SK-N-SH (cell line): ENCODE measurements at regions not wholly inside any gene's neighbourhood (a gene's known extent, or its start where the extent isn't known, plus 50 kb on each side); places are given as distances from the start of the nearest gene placed in this dataset.

Source experiments
- CTCF ChIA-PET: fragments of 300-600, 350-600 bp; formaldehyde crosslinking; extraction: SDS; loops from one replicate; lab custom pipeline; 2021; lab: Yijun Ruan, JAX
- POLR2A ChIA-PET: fragments of 350-600 bp; sonication (Branson Sonifier 250); formaldehyde crosslinking; extraction: SDS; loops from one replicate; lab custom pipeline; 2020; ENCODE audit warnings: antibody characterized with exemption, inconsistent platforms; lab: Yijun Ruan, JAX
- DNase-seq: peaks from one replicate; pipeline ENCODE4 v3.0.0; 2012
- H2AFZ ChIP-seq: fragments of 200-600 bp; sonication (generic); 2 replicates; pipeline ENCODE4 v1.8.1; 2016; ENCODE audit warnings: antibody characterized with exemption, mild to moderate bottlenecking, low read depth
- H3F3A ChIP-seq: fragments of 200-600 bp; sonication (generic); replicated peaks from 2 replicates; pipeline ENCODE3; 2016; ENCODE audit warnings: antibody characterized with exemption, mild to moderate bottlenecking; ENCODE audit not compliant: insufficient read depth
- H3K27ac ChIP-seq, 2 experiments: fragments of 200-500 bp in 1 of 2; fragments of 200-600 bp in 1 of 2; sonication (Bioruptor generic) in 1 of 2; sonication (generic), shearing (Covaris generic) in 1 of 2; 2 replicates each; pipeline versions ENCODE4 v1.5.1 to v1.6.1; 2014 to 2016; ENCODE audit warnings: low read depth in 2 of 2, inconsistent platforms in 1 of 2, low read length in 1 of 2, mild to moderate bottlenecking in 1 of 2, mixed read lengths in 1 of 2
- H3K27me3 ChIP-seq: fragments of 200-600 bp; sonication (generic), shearing (Covaris generic); 2 replicates; pipeline ENCODE4 v1.6.1; 2016; ENCODE audit warnings: mixed run types; ENCODE audit not compliant: insufficient read depth
- H3K36me3 ChIP-seq, 2 experiments: fragments of 200-500 bp in 1 of 2; fragments of 200-600 bp in 1 of 2; sonication (Bioruptor generic) in 1 of 2; sonication (generic) in 1 of 2; replicated peaks in 1 of 2; 2 replicates each; pipeline versions ENCODE3 to v1.5.1; 2014 to 2016; ENCODE audit warnings: low read length in 1 of 2, mild to moderate bottlenecking in 1 of 2; ENCODE audit not compliant: insufficient read depth in 2 of 2, control insufficient read depth in 1 of 2
- H3K4me1 ChIP-seq, 2 experiments: fragments of 200-500 bp in 1 of 2; fragments of 200-600 bp in 1 of 2; sonication (Bioruptor generic) in 1 of 2; sonication (generic), shearing (Covaris generic) in 1 of 2; 2 replicates each; pipeline versions ENCODE4 v1.5.1 to v1.6.1; 2014 to 2016; ENCODE audit warnings: low read depth in 1 of 2, low read length in 1 of 2, mixed run types in 1 of 2; ENCODE audit not compliant: insufficient read depth in 2 of 2, control insufficient read depth in 1 of 2
- H3K4me2 ChIP-seq: fragments of 200-600 bp; sonication (generic), shearing (Covaris generic); 2 replicates; pipeline ENCODE4 v1.6.1; 2017; ENCODE audit warnings: mixed run types
- H3K4me3 ChIP-seq, 2 experiments: fragments of 200-500 bp in 1 of 2; fragments of 200-600 bp in 1 of 2; sonication (Bioruptor generic) in 1 of 2; sonication (generic), shearing (Covaris generic) in 1 of 2; 2 replicates each; pipeline versions ENCODE4 v1.5.1 to v1.8.1; 2014 to 2016; ENCODE audit warnings: low read depth in 2 of 2, inconsistent platforms in 1 of 2, low read length in 1 of 2, mild to moderate bottlenecking in 1 of 2, mixed read lengths in 1 of 2, moderate library complexity in 1 of 2
- H3K79me2 ChIP-seq: fragments of 200-600 bp; sonication (generic); 2 replicates; pipeline ENCODE4 v1.8.1; 2017; ENCODE audit warnings: mild to moderate bottlenecking; ENCODE audit not compliant: insufficient read depth
- H3K9ac ChIP-seq: fragments of 200-600 bp; sonication (generic); 2 replicates; pipeline ENCODE4 v1.6.1; 2017; ENCODE audit warnings: mixed run types
- H3K9me2 ChIP-seq: fragments of 200-600 bp; sonication (generic); 2 replicates; pipeline ENCODE4 v1.6.1; 2017; ENCODE audit warnings: mixed run types
- H3K9me3 ChIP-seq: fragments of 200-600 bp; sonication (generic); 2 replicates; pipeline ENCODE4 v1.6.1; 2017; ENCODE audit warnings: mixed run types, mild to moderate bottlenecking, moderate library complexity
- H4K20me1 ChIP-seq: fragments of 200-600 bp; sonication (generic); 2 replicates; pipeline ENCODE4 v1.6.1; 2017; ENCODE audit warnings: mild to moderate bottlenecking, mixed run types; ENCODE audit not compliant: insufficient read depth
- CHD2 ChIP-seq: fragments of 150-350 bp; IDR thresholded peaks from 2 replicates; pipeline ENCODE4 v1.6.1; 2018; ENCODE audit warnings: low read length; ENCODE audit not compliant: partially characterized antibody
- EP300 ChIP-seq, 2 experiments: IDR thresholded peaks; 2 replicates each; pipeline versions ENCODE4 v1.4.0 to v1.6.1; 2012; ENCODE audit warnings: borderline replicate concordance in 1 of 2, low read depth in 1 of 2, low read length in 1 of 2
- GATA2 ChIP-seq: sonication (generic); formaldehyde crosslinking; IDR thresholded peaks from 2 replicates; pipeline ENCODE4 v1.5.0; 2020; ENCODE audit warnings: mild to moderate bottlenecking, missing genetic modification reagents
- MXI1 ChIP-seq: IDR thresholded peaks from 2 replicates; pipeline ENCODE4 v1.6.1; 2012; ENCODE audit warnings: mild to moderate bottlenecking, low read depth, low read length, improper control_type of control experiment
- RAD21 ChIP-seq: IDR thresholded peaks from 2 replicates; pipeline ENCODE4 v1.6.1; 2012; ENCODE audit warnings: mild to moderate bottlenecking, low read length
- RCOR1 ChIP-seq: fragments of 150-350 bp; IDR thresholded peaks from 2 replicates; pipeline ENCODE4 v1.6.1; 2017; ENCODE audit warnings: antibody characterized with exemption, low read length
- RXRA ChIP-seq: IDR thresholded peaks from 2 replicates; pipeline ENCODE4 v1.4.0; 2012; ENCODE audit warnings: low read depth, mild to moderate bottlenecking, borderline replicate concordance
- SIN3A ChIP-seq: IDR thresholded peaks from 2 replicates; pipeline ENCODE4 v1.6.1; 2012; ENCODE audit warnings: low read depth, mild to moderate bottlenecking, low read length, moderate library complexity, borderline replicate concordance
- SMC3 ChIP-seq: IDR thresholded peaks from 2 replicates; pipeline ENCODE4 v1.6.1; 2012; ENCODE audit warnings: low read depth, low read length, improper control_type of control experiment
- TCF12 ChIP-seq: IDR thresholded peaks from 2 replicates; pipeline ENCODE4 v1.4.0; 2012
- WGBS: methylation state at CpG from one replicate; pipeline ENCODE4 v1.1.6; 2017; ENCODE audit warnings: low lambda C conversion rate; 5-methylcytosine and 5-hydroxymethylcytosine counted together
- TF ChIP-seq, protein P1 (sequence below): IDR thresholded peaks from 2 replicates; pipeline ENCODE4 v1.4.0; 2012; ENCODE audit warnings: low read depth, borderline replicate concordance
- TF ChIP-seq, protein P2 (sequence below): IDR thresholded peaks from 2 replicates; pipeline ENCODE4 v1.6.1; 2012; ENCODE audit warnings: mild to moderate bottlenecking, low read depth, low read length, moderate library complexity

DNA sequence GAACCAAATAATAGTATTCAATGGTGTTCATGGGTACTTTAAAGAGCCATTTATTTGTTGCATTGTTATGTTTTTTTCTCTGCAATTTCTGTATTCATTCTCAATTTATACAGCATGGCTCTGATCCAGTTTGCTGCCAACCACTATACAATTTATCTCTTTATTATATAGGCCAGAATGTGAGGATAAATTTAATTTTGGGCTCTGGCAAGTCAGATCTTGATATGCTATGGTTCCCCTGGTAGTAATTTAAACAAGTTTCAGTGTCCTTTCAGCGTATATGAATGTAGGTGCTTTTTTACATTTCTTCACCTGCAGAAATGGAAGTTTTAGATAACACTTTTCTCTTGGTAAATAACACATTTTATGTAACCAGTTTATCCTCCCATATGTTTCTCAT lies 1118.0 kb upstream of the SEMA6A start:
- H4K20me1 ChIP-seq = no peaks in the 10 kb centered on the region
- H2AFZ ChIP-seq = no peak overlapping the region
- H3K79me2 ChIP-seq = no peaks in the 10 kb centered on the region
- no peak overlapping the region for H3K4me3 ChIP-seq
- ChIA-PET POLR2A (no interaction called here), CTCF (interaction anchor here (0.7 kb wide), 1 partner anchor 30 kb away, joined by 3 read pairs; no protein-coding TSS in a partner anchor)
- no peaks in the 10 kb centered on the region for H3K9me2 ChIP-seq
- no peaks in the 10 kb centered on the region for H3F3A ChIP-seq
- no peaks in the 10 kb centered on the region for H3K9me3 ChIP-seq
- H3K36me3 ChIP-seq = no peaks in the 10 kb centered on the region
- TF ChIP-seq GATA2 (CRISPR knock-in tag) (peak; percentile 93), TCF12 (peak; percentile 37), RCOR1 (peak; percentile 91), EP300 (IDR thresholded peaks at IDR 0.05; ENCODE audit: borderline replicate concordance in 1 of 2, low read depth in 1 of 2, low read length in 1 of 2) (peak in 1 of 2 experiments; percentile 89; a peak in 2 of 4 replicates), MXI1 (no peak), SIN3A (no peak), RXRA (no peak), SMC3 (no peak), CHD2 (peak; percentile 75), RAD21 (peak; percentile 8; the same call in 1 of the 2 replicates)
- TF ChIP-seq, protein P1, sequence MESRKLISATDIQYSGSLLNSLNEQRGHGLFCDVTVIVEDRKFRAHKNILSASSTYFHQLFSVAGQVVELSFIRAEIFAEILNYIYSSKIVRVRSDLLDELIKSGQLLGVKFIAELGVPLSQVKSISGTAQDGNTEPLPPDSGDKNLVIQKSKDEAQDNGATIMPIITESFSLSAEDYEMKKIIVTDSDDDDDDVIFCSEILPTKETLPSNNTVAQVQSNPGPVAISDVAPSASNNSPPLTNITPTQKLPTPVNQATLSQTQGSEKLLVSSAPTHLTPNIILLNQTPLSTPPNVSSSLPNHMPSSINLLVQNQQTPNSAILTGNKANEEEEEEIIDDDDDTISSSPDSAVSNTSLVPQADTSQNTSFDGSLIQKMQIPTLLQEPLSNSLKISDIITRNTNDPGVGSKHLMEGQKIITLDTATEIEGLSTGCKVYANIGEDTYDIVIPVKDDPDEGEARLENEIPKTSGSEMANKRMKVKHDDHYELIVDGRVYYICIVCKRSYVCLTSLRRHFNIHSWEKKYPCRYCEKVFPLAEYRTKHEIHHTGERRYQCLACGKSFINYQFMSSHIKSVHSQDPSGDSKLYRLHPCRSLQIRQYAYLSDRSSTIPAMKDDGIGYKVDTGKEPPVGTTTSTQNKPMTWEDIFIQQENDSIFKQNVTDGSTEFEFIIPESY = no peak
- TF ChIP-seq, protein P2, sequence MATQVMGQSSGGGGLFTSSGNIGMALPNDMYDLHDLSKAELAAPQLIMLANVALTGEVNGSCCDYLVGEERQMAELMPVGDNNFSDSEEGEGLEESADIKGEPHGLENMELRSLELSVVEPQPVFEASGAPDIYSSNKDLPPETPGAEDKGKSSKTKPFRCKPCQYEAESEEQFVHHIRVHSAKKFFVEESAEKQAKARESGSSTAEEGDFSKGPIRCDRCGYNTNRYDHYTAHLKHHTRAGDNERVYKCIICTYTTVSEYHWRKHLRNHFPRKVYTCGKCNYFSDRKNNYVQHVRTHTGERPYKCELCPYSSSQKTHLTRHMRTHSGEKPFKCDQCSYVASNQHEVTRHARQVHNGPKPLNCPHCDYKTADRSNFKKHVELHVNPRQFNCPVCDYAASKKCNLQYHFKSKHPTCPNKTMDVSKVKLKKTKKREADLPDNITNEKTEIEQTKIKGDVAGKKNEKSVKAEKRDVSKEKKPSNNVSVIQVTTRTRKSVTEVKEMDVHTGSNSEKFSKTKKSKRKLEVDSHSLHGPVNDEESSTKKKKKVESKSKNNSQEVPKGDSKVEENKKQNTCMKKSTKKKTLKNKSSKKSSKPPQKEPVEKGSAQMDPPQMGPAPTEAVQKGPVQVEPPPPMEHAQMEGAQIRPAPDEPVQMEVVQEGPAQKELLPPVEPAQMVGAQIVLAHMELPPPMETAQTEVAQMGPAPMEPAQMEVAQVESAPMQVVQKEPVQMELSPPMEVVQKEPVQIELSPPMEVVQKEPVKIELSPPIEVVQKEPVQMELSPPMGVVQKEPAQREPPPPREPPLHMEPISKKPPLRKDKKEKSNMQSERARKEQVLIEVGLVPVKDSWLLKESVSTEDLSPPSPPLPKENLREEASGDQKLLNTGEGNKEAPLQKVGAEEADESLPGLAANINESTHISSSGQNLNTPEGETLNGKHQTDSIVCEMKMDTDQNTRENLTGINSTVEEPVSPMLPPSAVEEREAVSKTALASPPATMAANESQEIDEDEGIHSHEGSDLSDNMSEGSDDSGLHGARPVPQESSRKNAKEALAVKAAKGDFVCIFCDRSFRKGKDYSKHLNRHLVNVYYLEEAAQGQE = no peak
- H3K27me3 ChIP-seq = no peaks in the 10 kb centered on the region
- 19% methylated on average over 1 of the region's 1 CpG for WGBS
- peak; percentile 51 for DNase-seq
- no peak overlapping the region for H3K9ac ChIP-seq
- H3K4me2 ChIP-seq = no peak overlapping the region
- H3K4me1 ChIP-seq = peaks cover 0 to 2% of the 10 kb centered on the region in 2 experiments; a peak in 2 of 4 replicates
- no peak overlapping the region for H3K27ac ChIP-seq
